NT2/D1 (cell line): ENCODE measurements at regions not wholly inside any gene's neighbourhood (a gene's known extent, or its start where the extent isn't known, plus 50 kb on each side); places are given as distances from the start of the nearest gene placed in this dataset.

Experiments used
- SUZ12 ChIP-seq: IDR thresholded peaks from 2 replicates; pipeline ENCODE4 v1.6.1; 2011; ENCODE audit not compliant: insufficient read length, insufficient read depth; ENCODE audit errors: extremely low read depth
- YY1 ChIP-seq: IDR thresholded peaks from 2 replicates; pipeline ENCODE4 v1.6.1; 2011; ENCODE audit not compliant: insufficient read length, insufficient read depth
- ZNF274 ChIP-seq: IDR thresholded peaks from 2 replicates; pipeline ENCODE4 v1.6.1; 2011; ENCODE audit warnings: mild to moderate bottlenecking, low read depth, low read length

DNA sequence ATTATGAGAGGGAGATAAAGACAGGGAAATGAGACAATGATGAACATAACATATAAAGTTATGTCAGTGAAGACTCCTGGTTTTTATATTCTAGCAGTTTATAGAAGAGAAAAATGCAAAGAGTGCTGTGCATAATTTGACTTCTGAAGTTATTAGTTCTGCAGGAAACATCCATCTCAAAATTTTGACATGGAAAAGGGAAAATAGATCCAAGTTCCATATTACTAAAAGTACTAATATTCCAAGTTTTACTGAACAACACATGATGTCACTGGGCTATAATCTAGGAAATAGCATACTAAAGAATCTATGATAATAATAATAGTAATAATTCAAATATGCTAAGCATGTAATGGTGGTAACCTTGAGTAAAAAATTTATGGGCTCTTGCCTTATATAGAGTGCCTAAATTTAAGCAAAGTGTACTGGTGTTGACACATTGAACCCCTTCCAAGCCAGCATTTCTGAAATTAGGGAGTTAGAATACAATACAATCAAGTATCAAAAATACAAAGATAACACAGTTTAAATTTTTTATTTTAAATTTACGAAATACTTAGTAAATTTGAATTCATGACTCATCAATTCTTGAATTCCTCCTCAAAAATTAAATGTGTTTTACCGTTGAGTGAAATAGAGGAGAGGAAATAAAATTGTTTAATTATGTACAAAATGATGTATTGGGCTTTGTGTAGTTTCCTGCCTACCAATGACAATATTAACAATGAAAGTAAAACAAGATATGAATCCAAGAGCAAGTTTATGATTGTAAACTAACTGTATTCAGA, 102.8 kb upstream of the KCND2 start:
- TF ChIP-seq YY1 (no peak), SUZ12 (no peak), ZNF274 (no peak)
